ENCODE measurements at regions not wholly inside any gene's neighbourhood (a gene's known extent, or its start where the extent isn't known, plus 50 kb on each side); places are given as distances from the start of the nearest gene placed in this dataset.
A peak's percentile ranks its signal among the peaks of the same experiment; 100 is the strongest.

DNA sequence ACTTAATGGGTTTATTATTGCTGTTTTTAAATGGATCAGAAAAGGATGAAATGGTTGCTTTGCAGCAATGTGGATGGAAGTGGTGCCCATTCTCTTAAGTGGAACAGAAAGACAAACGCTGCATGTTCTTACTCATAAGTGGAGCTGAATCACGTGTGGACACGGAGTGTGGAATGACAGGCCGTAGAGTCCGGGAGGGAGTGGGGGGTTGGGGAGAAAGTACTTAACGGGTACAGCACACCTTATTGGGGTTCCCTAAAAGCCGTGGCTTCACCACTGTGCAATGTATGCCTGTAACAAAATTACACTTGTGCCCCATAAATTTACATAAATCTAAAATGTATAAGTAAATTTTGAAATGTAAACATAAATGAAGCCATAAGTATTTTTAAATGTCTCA is 64.0 kb upstream of the CTDP1 start:
- dilution Hi-C loops (cut with MboI; ENCODE audit: extremely low pct_ligation_motif_present, low sequenced_read_pairs), result no loop called here
- TF ChIP-seq, protein P1, sequence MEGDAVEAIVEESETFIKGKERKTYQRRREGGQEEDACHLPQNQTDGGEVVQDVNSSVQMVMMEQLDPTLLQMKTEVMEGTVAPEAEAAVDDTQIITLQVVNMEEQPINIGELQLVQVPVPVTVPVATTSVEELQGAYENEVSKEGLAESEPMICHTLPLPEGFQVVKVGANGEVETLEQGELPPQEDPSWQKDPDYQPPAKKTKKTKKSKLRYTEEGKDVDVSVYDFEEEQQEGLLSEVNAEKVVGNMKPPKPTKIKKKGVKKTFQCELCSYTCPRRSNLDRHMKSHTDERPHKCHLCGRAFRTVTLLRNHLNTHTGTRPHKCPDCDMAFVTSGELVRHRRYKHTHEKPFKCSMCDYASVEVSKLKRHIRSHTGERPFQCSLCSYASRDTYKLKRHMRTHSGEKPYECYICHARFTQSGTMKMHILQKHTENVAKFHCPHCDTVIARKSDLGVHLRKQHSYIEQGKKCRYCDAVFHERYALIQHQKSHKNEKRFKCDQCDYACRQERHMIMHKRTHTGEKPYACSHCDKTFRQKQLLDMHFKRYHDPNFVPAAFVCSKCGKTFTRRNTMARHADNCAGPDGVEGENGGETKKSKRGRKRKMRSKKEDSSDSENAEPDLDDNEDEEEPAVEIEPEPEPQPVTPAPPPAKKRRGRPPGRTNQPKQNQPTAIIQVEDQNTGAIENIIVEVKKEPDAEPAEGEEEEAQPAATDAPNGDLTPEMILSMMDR (optimal IDR thresholded peaks at IDR 0.05 in 1 of 3, IDR thresholded peaks at IDR 0.05 in 1 of 3, conservative IDR thresholded peaks at IDR 0.05 in 1 of 3; ENCODE audit: extremely low read depth in 1 of 3, insufficient read depth in 2 of 3, low read length in 3 of 3), result no peak
- no peak for TF ChIP-seq EZH2 (IDR thresholded peaks at IDR 0.05; ENCODE audit: low read length)
- no peak for FAIRE-seq

GRCh38 chr18:79616651-79617510 is 62.7 kb upstream of the CTDP1 start:
- no peaks in the 10 kb centered on the region for H3K9me1 ChIP-seq (ENCODE audit: control insufficient read depth, extremely low read depth, insufficient read depth, low read length)
- H2AFZ ChIP-seq (ENCODE audit: control insufficient read depth, low read length), result no peak overlapping the region
- no peak for FAIRE-seq
- no peaks in the 10 kb centered on the region for H3K36me3 ChIP-seq (ENCODE audit: control insufficient read depth in 2 of 2, extremely low read depth in 1 of 2, insufficient read depth in 2 of 2, low read length in 2 of 2)
- no peaks in the 10 kb centered on the region for H3K79me2 ChIP-seq (ENCODE audit: control insufficient read depth, insufficient read depth, low read length)
- no peak overlapping the region for H3K9ac ChIP-seq (ENCODE audit: control insufficient read depth, extremely low read depth, insufficient read depth, low read length)
- H3K4me3 ChIP-seq (ENCODE audit: control insufficient read depth in 2 of 3, extremely low read depth in 1 of 3, insufficient read depth in 2 of 3, low read depth in 1 of 3, low read length in 3 of 3), result peak overlapping the region in 1 of 3 experiments; percentile 18
- TF ChIP-seq, protein P1 (optimal IDR thresholded peaks at IDR 0.05 in 1 of 3, IDR thresholded peaks at IDR 0.05 in 1 of 3, conservative IDR thresholded peaks at IDR 0.05 in 1 of 3; ENCODE audit: extremely low read depth in 1 of 3, insufficient read depth in 2 of 3, low read length in 3 of 3), result no peak
- TF ChIP-seq EZH2 (IDR thresholded peaks at IDR 0.05; ENCODE audit: low read length), result no peak
- H3K27me3 ChIP-seq (ENCODE audit: control insufficient read depth, extremely low read depth, insufficient read depth, low read length), result peaks cover 4% of the 10 kb centered on the region
- peaks cover 3% of the 10 kb centered on the region for H3K9me3 ChIP-seq (ENCODE audit: control insufficient read depth, low read depth, low read length)
- no peak overlapping the region for H3K4me2 ChIP-seq (ENCODE audit: control insufficient read depth, extremely low read depth, insufficient read depth, low read depth, low read length)
- no peak overlapping the region for H3K27ac ChIP-seq (ENCODE audit: control insufficient read depth, insufficient read depth, low read length)
- DNase-seq (ENCODE audit: low read depth, low spot score), result no peak
- H4K20me1 ChIP-seq (ENCODE audit: control insufficient read depth, extremely low read depth, insufficient read depth, low read length), result no peaks in the 10 kb centered on the region
- no peaks in the 10 kb centered on the region for H3K4me1 ChIP-seq (ENCODE audit: control insufficient read depth, extremely low read depth, insufficient read depth, low read length)
- dilution Hi-C loops (cut with MboI; ENCODE audit: extremely low pct_ligation_motif_present, low sequenced_read_pairs), result no loop called here

More for the DNA sequence above, 64.0 kb upstream of the CTDP1 start:
- Histone ChIP-seq H3K9me3 (ENCODE audit: control insufficient read depth, low read depth, low read length) (peaks cover 3% of the 10 kb centered on the region), H3K9ac (ENCODE audit: control insufficient read depth, extremely low read depth, insufficient read depth, low read length) (no peak overlapping the region), H3K36me3 (ENCODE audit: control insufficient read depth in 2 of 2, extremely low read depth in 1 of 2, insufficient read depth in 2 of 2, low read length in 2 of 2) (no peaks in the 10 kb centered on the region), H3K79me2 (ENCODE audit: control insufficient read depth, insufficient read depth, low read length) (no peaks in the 10 kb centered on the region), H3K27me3 (ENCODE audit: control insufficient read depth, extremely low read depth, insufficient read depth, low read length) (no peaks in the 10 kb centered on the region), H3K4me3 (ENCODE audit: control insufficient read depth in 2 of 3, extremely low read depth in 1 of 3, insufficient read depth in 2 of 3, low read depth in 1 of 3, low read length in 3 of 3) (no peak overlapping the region), H4K20me1 (ENCODE audit: control insufficient read depth, extremely low read depth, insufficient read depth, low read length) (no peaks in the 10 kb centered on the region), H3K4me1 (ENCODE audit: control insufficient read depth, extremely low read depth, insufficient read depth, low read length) (no peaks in the 10 kb centered on the region), H3K27ac (ENCODE audit: control insufficient read depth, insufficient read depth, low read length) (no peak overlapping the region), H3K9me1 (ENCODE audit: control insufficient read depth, extremely low read depth, insufficient read depth, low read length) (no peaks in the 10 kb centered on the region), H2AFZ (ENCODE audit: control insufficient read depth, low read length) (no peak overlapping the region), H3K4me2 (ENCODE audit: control insufficient read depth, extremely low read depth, insufficient read depth, low read depth, low read length) (no peak overlapping the region)
- DNase-seq (ENCODE audit: low read depth, low spot score), result no peak
